GM12892 (cell line): ENCODE measurements at regions not wholly inside any gene's neighbourhood (a gene's known extent, or its start where the extent isn't known, plus 50 kb on each side); places are given as distances from the start of the nearest gene placed in this dataset.

ENCODE experiments used
- POLR2A ChIP-seq: IDR thresholded peaks from 2 replicates; pipeline ENCODE4 v1.6.1; 2011; ENCODE audit warnings: low read depth, low read length, control low read depth
- POLR2AphosphoS5 ChIP-seq: IDR thresholded peaks from 2 replicates; pipeline ENCODE4 v1.6.1; 2011; ENCODE audit warnings: low read depth, low read length, control low read depth
- TAF1 ChIP-seq: IDR thresholded peaks from 2 replicates; pipeline ENCODE4 v1.6.1; 2011; ENCODE audit warnings: low read depth, mild to moderate bottlenecking, control low read depth, low read length, borderline replicate concordance

DNA sequence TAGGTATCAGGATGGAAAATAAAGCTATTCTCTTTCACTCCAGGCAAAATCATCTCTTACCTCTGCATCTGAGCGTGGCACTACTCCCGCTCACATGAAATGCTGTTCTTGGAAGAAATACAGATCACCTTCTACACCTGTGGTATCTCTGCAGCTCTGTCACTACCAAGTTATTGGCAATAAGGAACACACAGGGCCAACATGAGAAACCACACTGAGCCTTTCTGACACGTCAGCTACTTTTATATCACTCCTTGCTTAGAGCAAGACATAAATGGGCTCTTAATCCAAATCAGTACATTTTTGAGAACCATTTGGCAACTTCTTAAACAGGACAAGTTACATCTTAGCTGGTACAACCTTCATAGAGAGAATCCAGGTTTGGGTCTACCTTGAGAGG lies 101.8 kb upstream of the GUCY1A1 start:
- TF ChIP-seq POLR2AphosphoS5 (no peak), POLR2A (no peak), TAF1 (no peak)
